A673 (cell line): ENCODE measurements at regions not wholly inside any gene's neighbourhood (a gene's known extent, or its start where the extent isn't known, plus 50 kb on each side); places are given as distances from the start of the nearest gene placed in this dataset.
A peak's percentile ranks its signal among the peaks of the same experiment; 100 is the strongest.

Source experiments
- BruUV-seq: library from RNA; stranded (reverse); fragments of 400-500 nt; replicated peaks from 2 replicates; lab custom pipeline; 2021; lab: Mats Ljungman, UMichigan
- CTCF ChIA-PET: fragments of 300-600 bp; sonication (Branson Sonifier 250); formaldehyde crosslinking; loops from one replicate; lab custom pipeline; 2022; ENCODE audit warnings: antibody characterized with exemption; lab: Charles Lee
- POLR2A ChIA-PET: fragments of 300-600 bp; sonication (Branson Sonifier 250); formaldehyde crosslinking; loops from one replicate; lab custom pipeline; 2022; ENCODE audit warnings: antibody characterized with exemption; ENCODE audit not compliant: low non-redundant PET; lab: Charles Lee
- DNase-seq: peaks from one replicate; pipeline ENCODE4 v3.0.0-alpha.2; 2015; ENCODE audit warnings: low spot score
- H3K27ac ChIP-seq: fragments of 200-600 bp; sonication (generic); 2 replicates; pipeline ENCODE4 v1.5.1; 2016; ENCODE audit warnings: mixed run types, low read depth, mild to moderate bottlenecking, mixed read lengths, antibody characterized with exemption, low read length; ENCODE audit not compliant: poor library complexity, severe bottlenecking
- H3K27me3 ChIP-seq: fragments of 200-600 bp; sonication (generic); replicated peaks from 2 replicates; pipeline ENCODE4 v1.6.1; 2017; ENCODE audit warnings: mixed run types, low read depth, mild to moderate bottlenecking, mixed read lengths, antibody characterized with exemption, low read length; ENCODE audit not compliant: insufficient read depth, poor library complexity
- H3K36me3 ChIP-seq: fragments of 200-600 bp; sonication (generic); 2 replicates; pipeline ENCODE4 v1.6.1; 2016; ENCODE audit warnings: mixed run types, mild to moderate bottlenecking, mixed read lengths, antibody characterized with exemption, low read length; ENCODE audit not compliant: insufficient read depth, poor library complexity, severe bottlenecking
- H3K4me1 ChIP-seq: fragments of 200-600 bp; sonication (generic); 2 replicates; pipeline ENCODE4 v1.6.1; 2017; ENCODE audit warnings: mixed run types, mild to moderate bottlenecking, mixed read lengths, antibody characterized with exemption, low read length; ENCODE audit not compliant: insufficient read depth, poor library complexity, severe bottlenecking
- H3K4me3 ChIP-seq: fragments of 200-600 bp; sonication (generic); 2 replicates; pipeline ENCODE4 v1.5.1; 2016; ENCODE audit warnings: low read depth, mixed run types, mild to moderate bottlenecking, mixed read lengths, low read length; ENCODE audit not compliant: poor library complexity, severe bottlenecking
- H3K9me3 ChIP-seq: fragments of 200-600 bp; sonication (generic); 2 replicates; pipeline ENCODE4 v1.6.1; 2016; ENCODE audit warnings: mixed run types, low read depth, mild to moderate bottlenecking, mixed read lengths, antibody characterized with exemption, low read length; ENCODE audit not compliant: poor library complexity, severe bottlenecking
- EZH2 ChIP-seq: fragments of 200-600 bp; sonication (generic); IDR thresholded peaks from 2 replicates; pipeline ENCODE4 v1.6.1; 2017; ENCODE audit warnings: borderline replicate concordance, low read depth, mild to moderate bottlenecking, mixed read lengths, antibody characterized with exemption, low read length; ENCODE audit not compliant: poor library complexity, severe bottlenecking
- intact Hi-C: fragments of 100-400 bp; cut with micrococcal nuclease; formaldehyde crosslinking; loops from one replicate; pipeline ENCODE4 v1.10.0; 2022; ENCODE audit not compliant: unreplicated experiment
- TF ChIP-seq, protein P1 (sequence below): fragments of 300-800, 200-600 bp; sonication (generic); conservative IDR thresholded peaks from 2 replicates; pipeline ENCODE4 v1.5.1; 2017; ENCODE audit warnings: low read depth, mild to moderate bottlenecking, antibody characterized with exemption, low read length, moderate library complexity, mixed read lengths

DNA sequence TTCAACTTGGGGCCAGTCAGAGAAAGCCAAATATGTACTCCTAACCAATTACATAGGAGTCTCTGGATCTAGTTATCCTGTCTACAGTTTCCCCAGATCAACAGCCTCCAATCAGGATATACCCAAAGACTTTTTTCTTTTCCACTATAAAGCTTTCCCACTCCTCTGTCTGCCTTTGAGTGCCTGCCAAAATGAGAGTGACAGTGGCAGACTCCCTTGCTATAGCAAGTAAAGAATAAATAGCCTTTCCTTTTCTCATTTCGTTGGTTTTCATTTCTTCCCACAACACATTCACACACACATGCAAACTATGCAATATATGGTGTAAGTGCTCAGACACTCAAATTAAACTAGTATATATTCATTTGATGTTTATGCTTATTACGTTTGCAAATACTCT, 302.4 kb upstream of the TACR3 start:
- H3K9me3 ChIP-seq, result no peaks in the 10 kb centered on the region
- H3K4me3 ChIP-seq, result no peak overlapping the region
- no peak for DNase-seq
- POLR2A ChIA-PET, result no interaction called here
- H3K27ac ChIP-seq, result no peak overlapping the region
- no peaks in the 10 kb centered on the region for H3K4me1 ChIP-seq
- no TSS peak for BruUV-seq
- H3K27me3 ChIP-seq, result no peaks in the 10 kb centered on the region
- TF ChIP-seq, protein P1, sequence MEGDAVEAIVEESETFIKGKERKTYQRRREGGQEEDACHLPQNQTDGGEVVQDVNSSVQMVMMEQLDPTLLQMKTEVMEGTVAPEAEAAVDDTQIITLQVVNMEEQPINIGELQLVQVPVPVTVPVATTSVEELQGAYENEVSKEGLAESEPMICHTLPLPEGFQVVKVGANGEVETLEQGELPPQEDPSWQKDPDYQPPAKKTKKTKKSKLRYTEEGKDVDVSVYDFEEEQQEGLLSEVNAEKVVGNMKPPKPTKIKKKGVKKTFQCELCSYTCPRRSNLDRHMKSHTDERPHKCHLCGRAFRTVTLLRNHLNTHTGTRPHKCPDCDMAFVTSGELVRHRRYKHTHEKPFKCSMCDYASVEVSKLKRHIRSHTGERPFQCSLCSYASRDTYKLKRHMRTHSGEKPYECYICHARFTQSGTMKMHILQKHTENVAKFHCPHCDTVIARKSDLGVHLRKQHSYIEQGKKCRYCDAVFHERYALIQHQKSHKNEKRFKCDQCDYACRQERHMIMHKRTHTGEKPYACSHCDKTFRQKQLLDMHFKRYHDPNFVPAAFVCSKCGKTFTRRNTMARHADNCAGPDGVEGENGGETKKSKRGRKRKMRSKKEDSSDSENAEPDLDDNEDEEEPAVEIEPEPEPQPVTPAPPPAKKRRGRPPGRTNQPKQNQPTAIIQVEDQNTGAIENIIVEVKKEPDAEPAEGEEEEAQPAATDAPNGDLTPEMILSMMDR, result no peak
- TF ChIP-seq EZH2, result no peak
- CTCF ChIA-PET, result no interaction called here
- intact Hi-C loops, result no loop called here
- no peaks in the 10 kb centered on the region for H3K36me3 ChIP-seq

DNA sequence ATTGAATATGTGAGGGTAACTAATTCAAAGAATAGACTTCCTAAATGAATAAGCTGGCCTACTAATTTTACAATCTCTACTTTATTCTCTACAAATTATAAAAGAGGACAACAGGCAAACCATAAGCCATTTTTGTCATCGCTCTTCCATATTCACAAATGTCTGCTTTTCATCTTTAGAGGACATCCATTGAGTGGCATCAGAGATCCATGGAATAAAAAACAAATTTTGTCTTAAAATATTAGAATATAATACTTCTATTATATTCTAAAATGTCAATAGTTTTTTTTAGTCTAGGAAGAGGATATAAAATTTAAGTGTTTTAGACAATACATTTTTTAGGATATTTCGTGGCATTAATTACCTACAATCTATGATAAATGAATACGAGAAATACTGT, 300.9 kb upstream of the TACR3 start:
- intact Hi-C loops, result no loop called here
- no peak overlapping the region for H3K27ac ChIP-seq
- ChIA-PET POLR2A (no interaction called here), CTCF (no interaction called here)
- no peaks in the 10 kb centered on the region for H3K9me3 ChIP-seq
- no peaks in the 10 kb centered on the region for H3K36me3 ChIP-seq
- no peaks in the 10 kb centered on the region for H3K27me3 ChIP-seq
- no peak overlapping the region for H3K4me3 ChIP-seq
- H3K4me1 ChIP-seq, result no peaks in the 10 kb centered on the region
- no peak for TF ChIP-seq EZH2
- DNase-seq, result no peak
- BruUV-seq, result no TSS peak

DNA sequence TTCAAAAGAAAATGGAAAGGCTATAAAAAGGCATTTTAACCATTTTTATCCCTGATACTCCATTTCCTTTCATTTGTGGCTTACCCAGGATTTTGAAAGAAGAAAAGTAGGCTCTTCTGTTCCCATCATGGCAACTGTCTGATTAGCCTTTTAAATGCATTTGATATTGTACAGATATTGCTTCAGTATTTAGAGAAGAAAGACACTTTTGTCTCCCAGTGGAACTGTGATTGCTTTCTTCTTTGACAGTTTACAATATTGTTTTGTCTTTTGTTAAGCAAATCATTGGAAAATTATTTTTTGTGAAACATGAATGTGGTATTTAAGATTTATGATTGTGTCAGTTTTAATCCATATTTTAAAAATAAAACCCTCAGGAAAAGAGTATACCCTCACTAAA, 297.4 kb upstream of the TACR3 start:
- Histone ChIP-seq H3K27ac (no peak overlapping the region), H3K36me3 (no peaks in the 10 kb centered on the region), H3K4me3 (no peak overlapping the region), H3K27me3 (no peaks in the 10 kb centered on the region), H3K9me3 (no peaks in the 10 kb centered on the region), H3K4me1 (no peaks in the 10 kb centered on the region)
- intact Hi-C loops, result no loop called here
- TF ChIP-seq, protein P1, result no peak
- no peak for TF ChIP-seq EZH2
- CTCF ChIA-PET, result no interaction called here
- POLR2A ChIA-PET, result no interaction called here
- BruUV-seq, result no TSS peak
- no peak for DNase-seq

DNA sequence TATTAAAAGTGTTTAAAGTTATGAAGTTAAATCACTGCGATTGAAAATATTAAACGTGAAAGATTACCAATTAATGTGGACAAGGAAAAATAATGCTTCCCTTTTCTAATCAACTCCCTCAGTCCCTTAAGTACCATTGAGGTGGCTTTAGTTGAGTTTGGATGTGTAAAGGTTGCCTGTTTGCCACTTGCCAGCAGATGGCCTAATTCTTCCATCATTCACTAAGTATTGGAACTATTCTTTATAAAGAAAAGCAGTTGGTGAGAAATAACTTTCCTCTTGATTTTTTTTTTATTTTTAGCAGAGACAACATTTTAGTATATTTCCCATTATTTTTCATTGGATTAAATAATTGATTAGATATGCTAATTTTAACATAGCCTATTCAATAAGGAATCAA, 295.9 kb upstream of the TACR3 start:
- Histone ChIP-seq H3K27ac (no peak overlapping the region), H3K4me3 (no peak overlapping the region), H3K27me3 (no peaks in the 10 kb centered on the region), H3K36me3 (no peaks in the 10 kb centered on the region), H3K4me1 (no peaks in the 10 kb centered on the region), H3K9me3 (no peaks in the 10 kb centered on the region)
- DNase-seq, result peak; percentile 29
- TF ChIP-seq, protein P1, result peak; percentile 63
- no peak for TF ChIP-seq EZH2
- intact Hi-C loops, result no loop called here
- CTCF ChIA-PET, result no interaction called here
- no TSS peak for BruUV-seq
- POLR2A ChIA-PET, result no interaction called here
